AG20443 (cell line): ENCODE measurements at regions not wholly inside any gene's neighbourhood (a gene's known extent, or its start where the extent isn't known, plus 50 kb on each side); places are given as distances from the start of the nearest gene placed in this dataset.
"Not testable (repeated sequence)": the region's sequence is repeated elsewhere in the genome, so short reads cannot be mapped to it uniquely, and the experiment has no call there.

ENCODE experiments used
- DNase-seq: peaks from one replicate; pipeline ENCODE4 v3.0.0; 2012; ENCODE audit warnings: low spot score, mixed read lengths

GRCh38 chr11:24171869-24172268 is 325.0 kb upstream of the LUZP2 start:
- no peak for DNase-seq

- no peak for DNase-seq
Observed at GRCh38 chr11:24181395-24182047, 315.3 kb upstream of the LUZP2 start.

GRCh38 chr11:24185535-24185934 is 311.3 kb upstream of the LUZP2 start:
- DNase-seq, result not testable (repeated sequence)

GRCh38 chr11:24196733-24197132 is 300.1 kb upstream of the LUZP2 start:
- no peak for DNase-seq

GRCh38 chr11:24198481-24198880 is 298.4 kb upstream of the LUZP2 start:
- no peak for DNase-seq

GRCh38 chr11:24199461-24199860 is 297.4 kb upstream of the LUZP2 start:
- no peak for DNase-seq

- DNase-seq, result no peak
Observed at GRCh38 chr11:24206030-24206429, 290.8 kb upstream of the LUZP2 start.

GRCh38 chr11:24206511-24206910 is 290.3 kb upstream of the LUZP2 start:
- no peak for DNase-seq

GRCh38 chr11:24216488-24216887 is 280.4 kb upstream of the LUZP2 start:
- no peak for DNase-seq

GRCh38 chr11:24217319-24217718 is 279.5 kb upstream of the LUZP2 start:
- DNase-seq, result not testable (repeated sequence)

GRCh38 chr11:24225501-24225900 is 271.4 kb upstream of the LUZP2 start:
- DNase-seq, result no peak

- DNase-seq, result no peak
Observed at GRCh38 chr11:24226606-24227005, 270.2 kb upstream of the LUZP2 start.

GRCh38 chr11:24233041-24233440 is 263.8 kb upstream of the LUZP2 start:
- DNase-seq, result no peak

- no peak for DNase-seq
Observed at GRCh38 chr11:24234822-24235508, 261.9 kb upstream of the LUZP2 start.

GRCh38 chr11:24238771-24239645 is 257.8 kb upstream of the LUZP2 start:
- DNase-seq, result peak; percentile 51

GRCh38 chr11:24239930-24240329 is 256.9 kb upstream of the LUZP2 start:
- no peak for DNase-seq

GRCh38 chr11:24240496-24241175 is 256.2 kb upstream of the LUZP2 start:
- DNase-seq, result no peak

GRCh38 chr11:24246715-24247114 is 250.1 kb upstream of the LUZP2 start:
- DNase-seq, result no peak

GRCh38 chr11:24247846-24248245 is 249.0 kb upstream of the LUZP2 start:
- no peak for DNase-seq

- DNase-seq, result no peak
Observed at GRCh38 chr11:24249921-24250320, 246.9 kb upstream of the LUZP2 start.

- DNase-seq, result no peak
Observed at GRCh38 chr11:24253237-24253760, 243.6 kb upstream of the LUZP2 start.

GRCh38 chr11:24264868-24265267 is 232.0 kb upstream of the LUZP2 start:
- no peak for DNase-seq
